SK-N-SH treated with all-trans-retinoic acid at 6 μM for 48 hours (cell line): ENCODE measurements at regions not wholly inside any gene's neighbourhood (a gene's known extent, or its start where the extent isn't known, plus 50 kb on each side); places are given as distances from the start of the nearest gene placed in this dataset.

Experiments
- ATAC-seq: fragments of 200-7000 bp; cut with Tn5 transposase; 3 replicates; pipeline ENCODE4 v1.9.1; 2020; ENCODE audit warnings: mild to moderate bottlenecking, moderate library complexity
- ARNTL ChIP-seq: fragments of 450-650 bp; formaldehyde crosslinking; IDR thresholded peaks from 2 replicates; pipeline ENCODE4 v1.5.0; 2020; ENCODE audit warnings: low read depth, mild to moderate bottlenecking, moderate library complexity, borderline replicate concordance
- BACH2 ChIP-seq: fragments of 250-450 bp; sonication (Bioruptor Pico); IDR thresholded peaks from 2 replicates; pipeline ENCODE4 v1.9.0; 2021; ENCODE audit warnings: mild to moderate bottlenecking, borderline replicate concordance
- CSDC2 ChIP-seq: fragments of 250-450 bp; sonication (Bioruptor Pico); IDR thresholded peaks from 2 replicates; pipeline ENCODE4 v1.5.0; 2020; ENCODE audit warnings: mild to moderate bottlenecking, moderate library complexity
- ESRRG ChIP-seq: fragments of 250-450 bp; sonication (Bioruptor Pico); IDR thresholded peaks from 2 replicates; pipeline ENCODE4 v1.6.1; 2021; ENCODE audit warnings: mild to moderate bottlenecking
- GLIS3 ChIP-seq: fragments of 250-450 bp; sonication (Bioruptor Pico); IDR thresholded peaks from 2 replicates; pipeline ENCODE4 v1.5.0; 2020; ENCODE audit warnings: mild to moderate bottlenecking, moderate library complexity
- ISL1 ChIP-seq: fragments of 250-450 bp; sonication (Bioruptor Pico); IDR thresholded peaks from 2 replicates; pipeline ENCODE4 v2.1.2; 2022; ENCODE audit warnings: mild to moderate bottlenecking, moderate library complexity
- OSR1 ChIP-seq: fragments of 250-450 bp; sonication (Bioruptor Pico); IDR thresholded peaks from 2 replicates; pipeline ENCODE4 v1.8.0; 2022; ENCODE audit warnings: moderate library complexity, mild to moderate bottlenecking, inconsistent platforms
- PPARA ChIP-seq: fragments of 250-450 bp; sonication (Bioruptor Pico); IDR thresholded peaks from 2 replicates; pipeline ENCODE4 v1.5.0; 2020; ENCODE audit warnings: mild to moderate bottlenecking, borderline replicate concordance
- RARB ChIP-seq: fragments of 250-450 bp; sonication (Bioruptor Pico); IDR thresholded peaks from 2 replicates; pipeline ENCODE4 v1.8.0; 2021; ENCODE audit warnings: mild to moderate bottlenecking, moderate library complexity
- SNAI2 ChIP-seq: fragments of 250-450 bp; sonication (Bioruptor Pico); IDR thresholded peaks from 2 replicates; pipeline ENCODE4 v1.5.0; 2020; ENCODE audit warnings: mild to moderate bottlenecking, moderate library complexity
- TCF4 ChIP-seq: fragments of 250-450 bp; sonication (Bioruptor Pico); IDR thresholded peaks from 2 replicates; pipeline ENCODE4 v1.8.0; 2021; ENCODE audit warnings: mild to moderate bottlenecking, moderate library complexity, borderline replicate concordance
- ZC3H10 ChIP-seq: fragments of 250-450 bp; sonication (Bioruptor Pico); IDR thresholded peaks from 2 replicates; pipeline ENCODE4 v1.5.1; 2021; ENCODE audit warnings: mild to moderate bottlenecking, moderate library complexity
- ZFP3 ChIP-seq: fragments of 250-450 bp; sonication (Bioruptor Pico); IDR thresholded peaks from 2 replicates; pipeline ENCODE4 v1.5.0; 2020; ENCODE audit warnings: mild to moderate bottlenecking, moderate library complexity
- ZFP30 ChIP-seq: fragments of 450-650 bp; formaldehyde crosslinking; IDR thresholded peaks from 2 replicates; pipeline ENCODE4 v1.5.0; 2022; ENCODE audit warnings: mild to moderate bottlenecking, moderate library complexity
- ZNF565 ChIP-seq: fragments of 450-650 bp; formaldehyde crosslinking; conservative IDR thresholded peaks from 2 replicates; pipeline ENCODE4 v1.5.0; 2020; ENCODE audit warnings: low read depth, mild to moderate bottlenecking, moderate library complexity
- ZNF70 ChIP-seq: fragments of 450-650 bp; formaldehyde crosslinking; IDR thresholded peaks from 2 replicates; pipeline ENCODE4 v1.5.0; 2020; ENCODE audit warnings: mild to moderate bottlenecking, moderate library complexity
- TF ChIP-seq, protein P1 (sequence below): fragments of 250-450 bp; sonication (Bioruptor Pico); IDR thresholded peaks from 2 replicates; pipeline ENCODE4 v1.5.1; 2020; ENCODE audit warnings: low read depth, mild to moderate bottlenecking, moderate library complexity
- TF ChIP-seq, protein P2 (sequence below): fragments of 250-450 bp; sonication (Bioruptor Pico); IDR thresholded peaks from 2 replicates; pipeline ENCODE4 v1.8.0; 2020; ENCODE audit warnings: mild to moderate bottlenecking, moderate library complexity, borderline replicate concordance
- TF ChIP-seq, protein P3 (sequence below): fragments of 250-450 bp; sonication (Bioruptor Pico); IDR thresholded peaks from 2 replicates; pipeline ENCODE4 v1.5.1; 2021; ENCODE audit warnings: mild to moderate bottlenecking, moderate library complexity
- TF ChIP-seq, protein P4 (sequence below): fragments of 250-450 bp; sonication (Bioruptor Pico); IDR thresholded peaks from 2 replicates; pipeline ENCODE4 v1.8.0; 2021; ENCODE audit warnings: low read depth, mild to moderate bottlenecking, moderate library complexity, borderline replicate concordance

DNA sequence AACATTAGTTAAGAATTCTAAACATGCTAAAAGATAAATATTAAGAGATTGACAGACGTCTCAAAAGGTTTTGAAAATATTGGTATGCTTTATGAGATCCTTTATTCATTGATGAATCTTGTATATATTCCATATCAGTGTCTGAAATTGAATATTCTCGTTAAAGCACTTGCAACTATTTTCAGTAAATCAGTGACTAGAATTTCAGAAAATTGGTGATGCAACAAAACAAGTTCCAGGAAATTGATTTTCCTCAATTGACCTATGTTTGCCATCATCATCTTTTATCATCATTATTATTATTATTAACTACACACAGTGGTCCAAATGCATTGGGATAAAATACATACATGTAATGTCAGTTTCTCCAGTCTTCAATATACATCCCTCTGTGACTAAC is 453.6 kb downstream of the CCER1 start:
- ATAC-seq, result no peak
- TF ChIP-seq RARB (CRISPR knock-in tag), result no peak
- TF ChIP-seq, protein P1, sequence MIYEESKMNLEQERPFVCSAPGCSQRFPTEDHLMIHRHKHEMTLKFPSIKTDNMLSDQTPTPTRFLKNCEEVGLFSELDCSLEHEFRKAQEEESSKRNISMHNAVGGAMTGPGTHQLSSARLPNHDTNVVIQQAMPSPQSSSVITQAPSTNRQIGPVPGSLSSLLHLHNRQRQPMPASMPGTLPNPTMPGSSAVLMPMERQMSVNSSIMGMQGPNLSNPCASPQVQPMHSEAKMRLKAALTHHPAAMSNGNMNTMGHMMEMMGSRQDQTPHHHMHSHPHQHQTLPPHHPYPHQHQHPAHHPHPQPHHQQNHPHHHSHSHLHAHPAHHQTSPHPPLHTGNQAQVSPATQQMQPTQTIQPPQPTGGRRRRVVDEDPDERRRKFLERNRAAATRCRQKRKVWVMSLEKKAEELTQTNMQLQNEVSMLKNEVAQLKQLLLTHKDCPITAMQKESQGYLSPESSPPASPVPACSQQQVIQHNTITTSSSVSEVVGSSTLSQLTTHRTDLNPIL, result no peak
- no peak for TF ChIP-seq TCF4
- TF ChIP-seq OSR1, result no peak
- TF ChIP-seq, all 23 proteins: peak for 0

DNA sequence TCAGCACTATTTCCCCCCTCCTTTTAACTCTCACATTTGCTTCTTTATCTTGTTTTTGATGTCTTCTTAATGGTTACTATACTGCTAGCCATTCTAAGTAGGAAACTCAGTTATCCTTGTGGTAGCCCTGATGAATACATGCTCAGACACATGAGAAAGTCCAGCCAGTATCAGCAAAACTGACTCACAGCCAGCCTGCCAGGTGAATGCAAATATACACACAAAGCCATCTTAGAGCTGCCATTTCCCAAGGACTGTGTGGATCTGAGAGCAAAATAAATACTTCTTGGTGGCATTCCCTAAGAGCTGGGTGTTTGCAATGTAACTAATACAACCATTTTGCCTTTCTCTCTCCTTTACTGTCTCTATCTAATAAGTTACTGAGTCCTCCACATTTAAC is 455.2 kb downstream of the CCER1 start:
- TF ChIP-seq ISL1 (CRISPR knock-in tag) (no peak), RARB (CRISPR knock-in tag) (no peak), GLIS3 (no peak), ARNTL (no peak), ZNF565 (no peak), ZFP30 (CRISPR knock-in tag) (no peak), ZC3H10 (CRISPR knock-in tag) (no peak), CSDC2 (CRISPR knock-in tag) (no peak), BACH2 (CRISPR knock-in tag) (no peak), ZNF70 (no peak)
- TF ChIP-seq, protein P2, sequence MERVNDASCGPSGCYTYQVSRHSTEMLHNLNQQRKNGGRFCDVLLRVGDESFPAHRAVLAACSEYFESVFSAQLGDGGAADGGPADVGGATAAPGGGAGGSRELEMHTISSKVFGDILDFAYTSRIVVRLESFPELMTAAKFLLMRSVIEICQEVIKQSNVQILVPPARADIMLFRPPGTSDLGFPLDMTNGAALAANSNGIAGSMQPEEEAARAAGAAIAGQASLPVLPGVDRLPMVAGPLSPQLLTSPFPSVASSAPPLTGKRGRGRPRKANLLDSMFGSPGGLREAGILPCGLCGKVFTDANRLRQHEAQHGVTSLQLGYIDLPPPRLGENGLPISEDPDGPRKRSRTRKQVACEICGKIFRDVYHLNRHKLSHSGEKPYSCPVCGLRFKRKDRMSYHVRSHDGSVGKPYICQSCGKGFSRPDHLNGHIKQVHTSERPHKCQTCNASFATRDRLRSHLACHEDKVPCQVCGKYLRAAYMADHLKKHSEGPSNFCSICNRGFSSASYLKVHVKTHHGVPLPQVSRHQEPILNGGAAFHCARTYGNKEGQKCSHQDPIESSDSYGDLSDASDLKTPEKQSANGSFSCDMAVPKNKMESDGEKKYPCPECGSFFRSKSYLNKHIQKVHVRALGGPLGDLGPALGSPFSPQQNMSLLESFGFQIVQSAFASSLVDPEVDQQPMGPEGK (CRISPR knock-in tag), result no peak
- TF ChIP-seq, protein P3, sequence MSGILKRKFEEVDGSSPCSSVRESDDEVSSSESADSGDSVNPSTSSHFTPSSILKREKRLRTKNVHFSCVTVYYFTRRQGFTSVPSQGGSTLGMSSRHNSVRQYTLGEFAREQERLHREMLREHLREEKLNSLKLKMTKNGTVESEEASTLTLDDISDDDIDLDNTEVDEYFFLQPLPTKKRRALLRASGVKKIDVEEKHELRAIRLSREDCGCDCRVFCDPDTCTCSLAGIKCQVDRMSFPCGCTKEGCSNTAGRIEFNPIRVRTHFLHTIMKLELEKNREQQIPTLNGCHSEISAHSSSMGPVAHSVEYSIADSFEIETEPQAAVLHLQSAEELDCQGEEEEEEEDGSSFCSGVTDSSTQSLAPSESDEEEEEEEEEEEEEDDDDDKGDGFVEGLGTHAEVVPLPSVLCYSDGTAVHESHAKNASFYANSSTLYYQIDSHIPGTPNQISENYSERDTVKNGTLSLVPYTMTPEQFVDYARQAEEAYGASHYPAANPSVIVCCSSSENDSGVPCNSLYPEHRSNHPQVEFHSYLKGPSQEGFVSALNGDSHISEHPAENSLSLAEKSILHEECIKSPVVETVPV (CRISPR knock-in tag), result no peak
- TF ChIP-seq, protein P1, result no peak
- no peak for ATAC-seq

DNA sequence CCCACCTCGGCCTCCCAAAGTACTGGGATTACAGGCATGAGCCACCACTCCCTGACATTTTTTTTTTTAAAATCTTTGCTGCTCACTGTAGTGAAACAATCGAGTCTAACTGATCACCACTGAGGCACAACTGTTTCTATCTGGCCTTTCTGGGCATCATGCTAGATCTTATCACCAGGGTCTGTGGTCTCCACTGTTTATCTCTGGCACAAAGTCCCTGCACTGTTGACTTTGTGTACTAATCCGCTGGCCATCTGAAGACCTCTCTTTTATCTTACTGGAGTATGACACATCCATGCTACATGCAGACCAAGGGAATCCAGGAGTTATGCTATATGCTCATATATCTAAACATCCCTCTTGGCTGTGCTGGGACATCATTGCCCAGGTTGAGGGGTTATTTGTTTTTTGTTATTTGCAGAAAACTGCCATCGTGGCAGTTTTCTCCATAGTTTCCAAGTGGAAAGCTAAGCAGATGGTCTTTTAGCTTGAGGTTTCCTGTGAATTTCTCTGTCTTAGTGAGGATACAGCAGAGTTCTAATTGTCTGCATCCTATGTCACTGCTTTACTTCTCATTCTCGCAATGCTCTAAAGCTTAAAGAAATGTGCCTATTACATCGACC is 456.9 kb downstream of the CCER1 start:
- no peak for ATAC-seq
- TF ChIP-seq OSR1 (no peak), GLIS3 (no peak), SNAI2 (CRISPR knock-in tag) (no peak), RARB (CRISPR knock-in tag) (no peak), ZFP3 (CRISPR knock-in tag) (no peak), CSDC2 (CRISPR knock-in tag) (no peak)

DNA sequence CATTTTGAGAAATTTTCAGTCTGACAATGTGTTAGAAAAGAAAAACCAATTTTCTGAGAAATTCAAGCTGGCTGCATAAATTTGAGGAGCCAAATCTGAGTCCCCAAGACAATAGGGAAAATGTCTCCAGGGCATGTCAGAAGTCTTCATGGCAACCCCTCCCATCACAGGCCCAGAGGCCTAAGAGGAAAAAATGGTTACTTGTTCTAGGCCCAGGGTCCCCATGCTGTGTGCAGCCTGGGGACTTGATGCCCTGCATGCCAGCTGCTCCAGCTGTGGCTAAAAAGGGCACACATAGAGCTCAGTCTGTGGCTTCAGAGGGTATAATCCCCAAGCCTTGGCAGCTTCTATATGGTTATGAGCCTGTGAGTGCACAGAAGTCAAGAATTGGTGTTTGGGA is 464.6 kb downstream of the CCER1 start:
- no peak for ATAC-seq
- TF ChIP-seq ISL1 (CRISPR knock-in tag) (no peak), PPARA (CRISPR knock-in tag) (no peak), ZC3H10 (CRISPR knock-in tag) (no peak), BACH2 (CRISPR knock-in tag) (no peak), ESRRG (CRISPR knock-in tag) (no peak)

DNA sequence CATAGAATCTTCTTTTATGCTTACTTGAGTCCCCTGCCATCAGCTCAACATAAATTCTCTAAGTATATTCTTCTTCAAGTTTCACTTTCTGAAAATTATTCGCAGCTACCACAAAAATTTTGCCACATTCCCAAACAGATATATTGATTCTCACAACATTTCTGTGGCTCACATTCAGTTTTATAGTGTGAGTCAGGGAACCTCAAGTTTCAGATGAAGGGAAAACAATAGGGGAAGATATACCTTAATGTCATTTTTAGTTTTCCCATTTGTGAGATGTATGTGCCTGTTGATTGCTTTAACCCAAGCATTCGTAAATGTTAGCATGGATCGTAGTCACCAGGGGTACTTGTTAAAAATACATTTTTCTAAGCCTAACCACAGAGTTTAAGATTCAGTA is 465.8 kb downstream of the CCER1 start:
- no peak for ATAC-seq
- no peak for TF ChIP-seq ZC3H10 (CRISPR knock-in tag)
- no peak for TF ChIP-seq RARB (CRISPR knock-in tag)
- no peak for TF ChIP-seq TCF4
- TF ChIP-seq, protein P1, result no peak
- TF ChIP-seq ZNF70, result no peak
- TF ChIP-seq ARNTL, result no peak
- no peak for TF ChIP-seq ZFP30 (CRISPR knock-in tag)
- TF ChIP-seq, protein P4, sequence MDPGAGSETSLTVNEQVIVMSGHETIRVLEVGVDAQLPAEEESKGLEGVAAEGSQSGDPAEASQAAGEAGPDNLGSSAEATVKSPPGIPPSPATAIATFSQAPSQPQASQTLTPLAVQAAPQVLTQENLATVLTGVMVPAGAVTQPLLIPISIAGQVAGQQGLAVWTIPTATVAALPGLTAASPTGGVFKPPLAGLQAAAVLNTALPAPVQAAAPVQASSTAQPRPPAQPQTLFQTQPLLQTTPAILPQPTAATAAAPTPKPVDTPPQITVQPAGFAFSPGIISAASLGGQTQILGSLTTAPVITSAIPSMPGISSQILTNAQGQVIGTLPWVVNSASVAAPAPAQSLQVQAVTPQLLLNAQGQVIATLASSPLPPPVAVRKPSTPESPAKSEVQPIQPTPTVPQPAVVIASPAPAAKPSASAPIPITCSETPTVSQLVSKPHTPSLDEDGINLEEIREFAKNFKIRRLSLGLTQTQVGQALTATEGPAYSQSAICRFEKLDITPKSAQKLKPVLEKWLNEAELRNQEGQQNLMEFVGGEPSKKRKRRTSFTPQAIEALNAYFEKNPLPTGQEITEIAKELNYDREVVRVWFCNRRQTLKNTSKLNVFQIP (CRISPR knock-in tag), result no peak
- TF ChIP-seq ZNF565, result no peak
- no peak for TF ChIP-seq SNAI2 (CRISPR knock-in tag)
